ENCODE measurements at regions not wholly inside any gene's neighbourhood (a gene's known extent, or its start where the extent isn't known, plus 50 kb on each side); places are given as distances from the start of the nearest gene placed in this dataset.

DNA sequence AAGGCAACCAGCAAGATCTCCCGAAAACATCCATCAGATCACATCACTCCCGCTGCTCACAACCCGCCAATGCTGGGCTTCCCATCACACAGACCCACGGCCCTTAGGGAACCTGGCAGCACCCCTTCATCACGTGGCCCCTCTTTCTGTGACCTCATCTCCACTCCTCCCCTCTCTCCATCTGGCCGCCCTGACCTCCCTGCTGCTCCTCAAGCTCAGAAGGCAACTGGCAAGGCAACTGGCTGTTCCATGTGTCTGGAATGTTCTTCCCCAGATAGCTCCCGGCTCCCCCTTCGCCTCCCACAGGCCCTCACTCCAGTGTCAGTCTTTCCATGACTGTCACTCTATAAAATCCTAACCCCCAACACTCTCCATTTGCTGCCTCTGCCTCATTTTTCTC is 113.0 kb upstream of the ERG start:
- TF ChIP-seq GABPA (IDR thresholded peaks at IDR 0.05; ENCODE audit: low read depth, low read length) (no peak), GABPA (CRISPR knock-in tag; IDR thresholded peaks at IDR 0.05; ENCODE audit: low read depth) (no peak), POLR2AphosphoS5 (IDR thresholded peaks at IDR 0.05; ENCODE audit: low read depth, low read length) (no peak), ZBTB38 (CRISPR knock-in tag; IDR thresholded peaks at IDR 0.05) (no peak), DR1 (CRISPR knock-in tag; IDR thresholded peaks at IDR 0.05) (no peak), MBD4 (IDR thresholded peaks at IDR 0.05; ENCODE audit: borderline replicate concordance, low read length) (no peak), EZH2 (conservative IDR thresholded peaks at IDR 0.05; ENCODE audit: low read depth, low read length) (no peak), POLR2AphosphoS2 (IDR thresholded peaks at IDR 0.05; ENCODE audit: low read depth, low read length) (no peak), HMG20B (CRISPR knock-in tag; conservative IDR thresholded peaks at IDR 0.05) (no peak), PITX1 (CRISPR knock-in tag; IDR thresholded peaks at IDR 0.05) (no peak), EP300 (IDR thresholded peaks at IDR 0.05; ENCODE audit: low read depth in 2 of 2, low read length in 2 of 2) (no peak), EP300 (CRISPR knock-in tag; IDR thresholded peaks at IDR 0.05; ENCODE audit: borderline replicate concordance) (no peak), CBFB (CRISPR knock-in tag; IDR thresholded peaks at IDR 0.05) (no peak), ZNF33B (CRISPR knock-in tag; IDR thresholded peaks at IDR 0.05) (no peak)
- TF ChIP-seq, protein P1, sequence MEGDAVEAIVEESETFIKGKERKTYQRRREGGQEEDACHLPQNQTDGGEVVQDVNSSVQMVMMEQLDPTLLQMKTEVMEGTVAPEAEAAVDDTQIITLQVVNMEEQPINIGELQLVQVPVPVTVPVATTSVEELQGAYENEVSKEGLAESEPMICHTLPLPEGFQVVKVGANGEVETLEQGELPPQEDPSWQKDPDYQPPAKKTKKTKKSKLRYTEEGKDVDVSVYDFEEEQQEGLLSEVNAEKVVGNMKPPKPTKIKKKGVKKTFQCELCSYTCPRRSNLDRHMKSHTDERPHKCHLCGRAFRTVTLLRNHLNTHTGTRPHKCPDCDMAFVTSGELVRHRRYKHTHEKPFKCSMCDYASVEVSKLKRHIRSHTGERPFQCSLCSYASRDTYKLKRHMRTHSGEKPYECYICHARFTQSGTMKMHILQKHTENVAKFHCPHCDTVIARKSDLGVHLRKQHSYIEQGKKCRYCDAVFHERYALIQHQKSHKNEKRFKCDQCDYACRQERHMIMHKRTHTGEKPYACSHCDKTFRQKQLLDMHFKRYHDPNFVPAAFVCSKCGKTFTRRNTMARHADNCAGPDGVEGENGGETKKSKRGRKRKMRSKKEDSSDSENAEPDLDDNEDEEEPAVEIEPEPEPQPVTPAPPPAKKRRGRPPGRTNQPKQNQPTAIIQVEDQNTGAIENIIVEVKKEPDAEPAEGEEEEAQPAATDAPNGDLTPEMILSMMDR (CRISPR knock-in tag; IDR thresholded peaks at IDR 0.05), result no peak
